GM12878 (cell line): ENCODE measurements at regions not wholly inside any gene's neighbourhood (a gene's known extent, or its start where the extent isn't known, plus 50 kb on each side); places are given as distances from the start of the nearest gene placed in this dataset.

Experiments
- ATAC-seq: fragments of 200-7000 bp; cut with Tn5 transposase; 3 replicates; pipeline ENCODE4 v1.9.1; 2020; ENCODE audit warnings: mild to moderate bottlenecking, moderate library complexity
- BruUV-seq: library from RNA; stranded (reverse); fragments of 400-500 nt; replicated peaks from 2 replicates; lab custom pipeline; 2021; lab: Mats Ljungman, UMichigan
- CTCF ChIA-PET: fragments of 300-600 bp; sonication (Branson Sonifier 250); formaldehyde crosslinking; extraction: SDS; loops from one replicate; lab custom pipeline; 2021; ENCODE audit warnings: inconsistent platforms; lab: Yijun Ruan, JAX
- POLR2A ChIA-PET: fragments of 350-600 bp; formaldehyde crosslinking; extraction: SDS; loops from one replicate; lab custom pipeline; 2021; ENCODE audit warnings: inconsistent platforms; lab: Charles Lee
- RAD21 ChIA-PET: fragments of 300-600 bp; sonication (Branson Sonifier 250); formaldehyde crosslinking; loops from one replicate; lab custom pipeline; 2023; ENCODE audit warnings: antibody characterized with exemption; ENCODE audit not compliant: unreplicated experiment; lab: Charles Lee
- SMC1A ChIA-PET: fragments of 300-600 bp; sonication (Branson Sonifier 250); formaldehyde crosslinking; loops from one replicate; lab custom pipeline; 2023; ENCODE audit not compliant: unreplicated experiment, uncharacterized antibody; lab: Charles Lee
- DNase-seq: peaks from one replicate; pipeline ENCODE4 v3.0.0-alpha.2; 2011; ENCODE audit warnings: low read depth, low spot score
- FAIRE-seq: peaks from 3 replicates; lab custom pipeline; 2011; peaks lifted over from hg19 to GRCh38; lab: Jason Lieb, UNC
- H2AFZ ChIP-seq: 2 replicates; pipeline ENCODE4 v1.6.0; 2011; ENCODE audit warnings: low read depth, low read length, control low read depth; ENCODE audit not compliant: control insufficient read depth
- H3K27ac ChIP-seq: 2 replicates; pipeline ENCODE4 v1.5.1; 2011; ENCODE audit warnings: control low read depth; ENCODE audit not compliant: control insufficient read depth, insufficient read depth
- H3K27me3 ChIP-seq, 2 experiments: replicated peaks in 1 of 2; 2 replicates each; pipeline versions ENCODE4 v1.6.0 to v1.6.1; 2011; ENCODE audit warnings: low read length in 1 of 2; ENCODE audit not compliant: control insufficient read depth in 2 of 2, insufficient read depth in 2 of 2
- H3K36me3 ChIP-seq, 2 experiments: 2 replicates each; pipeline ENCODE4 v1.5.1; 2011; ENCODE audit warnings: low read length in 1 of 2; ENCODE audit not compliant: control insufficient read depth in 2 of 2, insufficient read depth in 2 of 2
- H3K4me1 ChIP-seq: 2 replicates; pipeline ENCODE4 v1.6.1; 2011; ENCODE audit warnings: mild to moderate bottlenecking, low read length, moderate library complexity, mixed read lengths; ENCODE audit not compliant: control insufficient read depth, insufficient read depth
- H3K4me2 ChIP-seq: 2 replicates; pipeline ENCODE4 v1.6.0; 2011; ENCODE audit warnings: control low read depth; ENCODE audit not compliant: control insufficient read depth, insufficient read depth
- H3K4me3 ChIP-seq: fragments of 200-600 bp; sonication (generic); 2 replicates; pipeline ENCODE4 v1.5.1; 2016
- H3K79me2 ChIP-seq: 2 replicates; pipeline ENCODE4 v1.6.0; 2011; ENCODE audit warnings: low read length; ENCODE audit not compliant: control insufficient read depth, insufficient read depth
- H3K9ac ChIP-seq: 2 replicates; pipeline ENCODE4 v1.8.0; 2011; ENCODE audit warnings: low read length, control low read depth, mixed read lengths; ENCODE audit not compliant: control insufficient read depth, insufficient read depth
- H3K9me3 ChIP-seq: replicated peaks from 3 replicates; pipeline ENCODE4 v1.5.1; 2011; ENCODE audit warnings: mild to moderate bottlenecking, low read length; ENCODE audit not compliant: control insufficient read depth, insufficient read depth
- H4K20me1 ChIP-seq: 2 replicates; pipeline ENCODE4 v1.6.0; 2011; ENCODE audit not compliant: control insufficient read depth, insufficient read depth
- HDAC2 ChIP-seq: fragments of 200-600 bp; sonication (generic); IDR thresholded peaks from 2 replicates; pipeline ENCODE4 v1.6.1; 2017
- KLF5 ChIP-seq: fragments of 450-650 bp; IDR thresholded peaks from 2 replicates; pipeline ENCODE4 v1.6.1; 2014; ENCODE audit warnings: mild to moderate bottlenecking; ENCODE audit not compliant: partially characterized antibody
- MTA2 ChIP-seq: fragments of 450-650 bp; IDR thresholded peaks from 2 replicates; pipeline ENCODE4 v1.6.1; 2016; ENCODE audit warnings: low read depth, mild to moderate bottlenecking, moderate library complexity
- SP1 ChIP-seq: IDR thresholded peaks from one replicate; pipeline ENCODE4 v1.6.1; 2011; ENCODE audit warnings: low read depth, low read length
- SPI1 ChIP-seq: IDR thresholded peaks from 2 replicates; pipeline ENCODE4 v1.6.1; 2011; ENCODE audit warnings: low read depth, mild to moderate bottlenecking, low read length, moderate library complexity, borderline replicate concordance; ENCODE audit not compliant: insufficient read depth
- ZBED1 ChIP-seq: IDR thresholded peaks from 2 replicates; pipeline ENCODE4 v1.6.1; 2016; ENCODE audit warnings: borderline replicate concordance
- ZNF622 ChIP-seq: fragments of 450-650 bp; IDR thresholded peaks from 2 replicates; pipeline ENCODE4 v1.6.1; 2017; ENCODE audit warnings: mild to moderate bottlenecking, inconsistent platforms
- WGBS: methylation state at CpG from one replicate; pipeline ENCODE4 v1.1.6; 2016; ENCODE audit warnings: low lambda C conversion rate; ENCODE audit not compliant: insufficient replicate concordance, insufficient coverage; ENCODE audit errors: missing lambda C conversion rate; 5-methylcytosine and 5-hydroxymethylcytosine counted together
- in situ Hi-C: fragments of 300-500 bp; cut with MboI; formaldehyde crosslinking; loops from 9 replicates; pipeline ENCODE4 v1.14.3; 2018; ENCODE audit warnings: mixed read lengths
- intact Hi-C: fragments of 100-400 bp; cut with micrococcal nuclease; formaldehyde crosslinking; loops from one replicate; pipeline ENCODE4 v1.14.2; 2022; ENCODE audit not compliant: unreplicated experiment
- TF ChIP-seq, protein P1 (sequence below): fragments of 450-650 bp; IDR thresholded peaks from 2 replicates; pipeline ENCODE4 v1.6.1; 2018; ENCODE audit warnings: borderline replicate concordance, mild to moderate bottlenecking; ENCODE audit not compliant: partially characterized antibody
- TF ChIP-seq, protein P2 (sequence below): fragments of 150-350 bp; IDR thresholded peaks from 2 replicates; pipeline ENCODE4 v1.6.1; 2016; ENCODE audit warnings: low read depth, low read length
- TF ChIP-seq, protein P3 (sequence below): fragments of 450-650 bp; formaldehyde crosslinking; IDR thresholded peaks from 2 replicates; pipeline ENCODE4 v1.4.0; 2022; ENCODE audit warnings: mild to moderate bottlenecking, moderate library complexity

DNA sequence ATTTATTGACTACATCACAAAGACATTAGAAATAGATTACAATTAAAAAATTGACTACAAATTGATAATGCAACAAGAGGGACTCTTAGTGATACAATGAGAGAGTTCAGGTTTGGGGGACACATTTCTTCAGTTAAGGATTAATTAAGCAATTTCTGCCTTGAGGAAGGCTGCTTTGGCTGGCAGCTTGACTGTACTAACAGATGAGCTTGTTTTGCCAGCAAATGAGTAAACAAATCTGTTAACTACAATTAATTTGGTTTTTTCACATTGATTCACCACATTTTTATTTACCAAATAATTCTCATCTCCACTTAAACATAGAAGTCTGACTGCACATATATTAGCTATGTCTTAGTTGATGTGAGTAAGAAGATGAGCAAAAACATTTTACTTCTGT lies 183.6 kb upstream of the ZNF385D start:
- no peak for FAIRE-seq
- Histone ChIP-seq H3K27ac (no peak overlapping the region), H2AFZ (no peak overlapping the region)
- CTCF ChIA-PET, result no interaction called here
- no peak for TF ChIP-seq ZBED1
- TF ChIP-seq, all 136 proteins: peak for 0
- DNase-seq (no peak), ATAC-seq (no peak)
- H4K20me1 ChIP-seq, result no peaks in the 10 kb centered on the region
- H3K4me1 ChIP-seq, result no peaks in the 10 kb centered on the region
- H3K9ac ChIP-seq, result no peak overlapping the region
- H3K79me2 ChIP-seq, result no peaks in the 10 kb centered on the region
- H3K9me3 ChIP-seq, result no peaks in the 10 kb centered on the region
- BruUV-seq, result no TSS peak
- no peaks in the 10 kb centered on the region for H3K27me3 ChIP-seq
- ChIA-PET POLR2A (no interaction called here), RAD21 (interaction anchor here (0.7 kb wide), 1 partner anchor 247 kb away, joined by 3 read pairs; no protein-coding TSS in a partner anchor), SMC1A (no interaction called here)
- intact Hi-C loops (no loop called here), in situ Hi-C loops (no loop called here)
- H3K36me3 ChIP-seq, result no peaks in the 10 kb centered on the region
- H3K4me2 ChIP-seq, result no peak overlapping the region
- H3K4me3 ChIP-seq, result no peak overlapping the region

DNA sequence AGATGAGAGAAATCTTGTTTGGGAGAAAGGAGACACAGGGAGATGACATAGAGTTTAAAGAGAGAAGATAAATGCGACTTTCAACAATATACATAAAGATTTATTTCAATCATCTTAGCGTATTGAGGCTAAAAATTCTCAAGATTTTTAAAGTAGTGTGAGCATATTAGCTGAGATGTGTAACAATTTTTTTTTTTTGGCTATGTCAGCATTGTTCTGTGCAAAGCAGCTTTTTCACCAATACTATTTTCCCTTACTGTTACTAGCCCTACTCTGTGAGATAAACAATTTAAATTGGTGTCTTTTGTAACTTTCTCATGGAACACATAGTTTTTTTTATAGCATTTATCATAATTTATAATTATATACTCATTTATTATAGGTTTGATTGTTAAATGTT lies 185.2 kb upstream of the ZNF385D start:
- no peak overlapping the region for H3K4me2 ChIP-seq
- no peak overlapping the region for H3K9ac ChIP-seq
- no peaks in the 10 kb centered on the region for H3K9me3 ChIP-seq
- BruUV-seq, result no TSS peak
- ATAC-seq (no peak), FAIRE-seq (no peak), DNase-seq (no peak)
- no peaks in the 10 kb centered on the region for H3K4me1 ChIP-seq
- ChIA-PET CTCF (no interaction called here), SMC1A (no interaction called here), RAD21 (no interaction called here), POLR2A (no interaction called here)
- H3K4me3 ChIP-seq, result no peak overlapping the region
- no peaks in the 10 kb centered on the region for H3K79me2 ChIP-seq
- in situ Hi-C loops, result no loop called here
- H3K36me3 ChIP-seq, result no peaks in the 10 kb centered on the region
- H2AFZ ChIP-seq, result no peak overlapping the region
- no peak overlapping the region for H3K27ac ChIP-seq
- 0% methylated on average over 2 of the region's 2 CpGs for WGBS
- intact Hi-C loops, result no loop called here
- H4K20me1 ChIP-seq, result no peaks in the 10 kb centered on the region
- no peaks in the 10 kb centered on the region for H3K27me3 ChIP-seq
- TF ChIP-seq MTA2 (no peak), HDAC2 (no peak), SPI1 (no peak), KLF5 (no peak), ZNF622 (no peak), SP1 (no peak)
- TF ChIP-seq, protein P1, sequence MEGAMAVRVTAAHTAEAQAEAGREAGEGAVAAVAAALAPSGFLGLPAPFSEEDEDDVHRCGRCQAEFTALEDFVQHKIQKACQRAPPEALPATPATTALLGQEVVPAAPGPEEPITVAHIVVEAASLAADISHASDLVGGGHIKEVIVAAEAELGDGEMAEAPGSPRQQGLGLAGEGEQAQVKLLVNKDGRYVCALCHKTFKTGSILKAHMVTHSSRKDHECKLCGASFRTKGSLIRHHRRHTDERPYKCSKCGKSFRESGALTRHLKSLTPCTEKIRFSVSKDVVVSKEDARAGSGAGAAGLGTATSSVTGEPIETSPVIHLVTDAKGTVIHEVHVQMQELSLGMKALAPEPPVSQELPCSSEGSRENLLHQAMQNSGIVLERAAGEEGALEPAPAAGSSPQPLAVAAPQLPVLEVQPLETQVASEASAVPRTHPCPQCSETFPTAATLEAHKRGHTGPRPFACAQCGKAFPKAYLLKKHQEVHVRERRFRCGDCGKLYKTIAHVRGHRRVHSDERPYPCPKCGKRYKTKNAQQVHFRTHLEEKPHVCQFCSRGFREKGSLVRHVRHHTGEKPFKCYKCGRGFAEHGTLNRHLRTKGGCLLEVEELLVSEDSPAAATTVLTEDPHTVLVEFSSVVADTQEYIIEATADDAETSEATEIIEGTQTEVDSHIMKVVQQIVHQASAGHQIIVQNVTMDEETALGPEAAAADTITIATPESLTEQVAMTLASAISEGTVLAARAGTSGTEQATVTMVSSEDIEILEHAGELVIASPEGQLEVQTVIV, result no peak
- TF ChIP-seq, protein P2, sequence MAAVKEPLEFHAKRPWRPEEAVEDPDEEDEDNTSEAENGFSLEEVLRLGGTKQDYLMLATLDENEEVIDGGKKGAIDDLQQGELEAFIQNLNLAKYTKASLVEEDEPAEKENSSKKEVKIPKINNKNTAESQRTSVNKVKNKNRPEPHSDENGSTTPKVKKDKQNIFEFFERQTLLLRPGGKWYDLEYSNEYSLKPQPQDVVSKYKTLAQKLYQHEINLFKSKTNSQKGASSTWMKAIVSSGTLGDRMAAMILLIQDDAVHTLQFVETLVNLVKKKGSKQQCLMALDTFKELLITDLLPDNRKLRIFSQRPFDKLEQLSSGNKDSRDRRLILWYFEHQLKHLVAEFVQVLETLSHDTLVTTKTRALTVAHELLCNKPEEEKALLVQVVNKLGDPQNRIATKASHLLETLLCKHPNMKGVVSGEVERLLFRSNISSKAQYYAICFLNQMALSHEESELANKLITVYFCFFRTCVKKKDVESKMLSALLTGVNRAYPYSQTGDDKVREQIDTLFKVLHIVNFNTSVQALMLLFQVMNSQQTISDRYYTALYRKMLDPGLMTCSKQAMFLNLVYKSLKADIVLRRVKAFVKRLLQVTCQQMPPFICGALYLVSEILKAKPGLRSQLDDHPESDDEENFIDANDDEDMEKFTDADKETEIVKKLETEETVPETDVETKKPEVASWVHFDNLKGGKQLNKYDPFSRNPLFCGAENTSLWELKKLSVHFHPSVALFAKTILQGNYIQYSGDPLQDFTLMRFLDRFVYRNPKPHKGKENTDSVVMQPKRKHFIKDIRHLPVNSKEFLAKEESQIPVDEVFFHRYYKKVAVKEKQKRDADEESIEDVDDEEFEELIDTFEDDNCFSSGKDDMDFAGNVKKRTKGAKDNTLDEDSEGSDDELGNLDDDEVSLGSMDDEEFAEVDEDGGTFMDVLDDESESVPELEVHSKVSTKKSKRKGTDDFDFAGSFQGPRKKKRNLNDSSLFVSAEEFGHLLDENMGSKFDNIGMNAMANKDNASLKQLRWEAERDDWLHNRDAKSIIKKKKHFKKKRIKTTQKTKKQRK, result no peak
- TF ChIP-seq, protein P3, sequence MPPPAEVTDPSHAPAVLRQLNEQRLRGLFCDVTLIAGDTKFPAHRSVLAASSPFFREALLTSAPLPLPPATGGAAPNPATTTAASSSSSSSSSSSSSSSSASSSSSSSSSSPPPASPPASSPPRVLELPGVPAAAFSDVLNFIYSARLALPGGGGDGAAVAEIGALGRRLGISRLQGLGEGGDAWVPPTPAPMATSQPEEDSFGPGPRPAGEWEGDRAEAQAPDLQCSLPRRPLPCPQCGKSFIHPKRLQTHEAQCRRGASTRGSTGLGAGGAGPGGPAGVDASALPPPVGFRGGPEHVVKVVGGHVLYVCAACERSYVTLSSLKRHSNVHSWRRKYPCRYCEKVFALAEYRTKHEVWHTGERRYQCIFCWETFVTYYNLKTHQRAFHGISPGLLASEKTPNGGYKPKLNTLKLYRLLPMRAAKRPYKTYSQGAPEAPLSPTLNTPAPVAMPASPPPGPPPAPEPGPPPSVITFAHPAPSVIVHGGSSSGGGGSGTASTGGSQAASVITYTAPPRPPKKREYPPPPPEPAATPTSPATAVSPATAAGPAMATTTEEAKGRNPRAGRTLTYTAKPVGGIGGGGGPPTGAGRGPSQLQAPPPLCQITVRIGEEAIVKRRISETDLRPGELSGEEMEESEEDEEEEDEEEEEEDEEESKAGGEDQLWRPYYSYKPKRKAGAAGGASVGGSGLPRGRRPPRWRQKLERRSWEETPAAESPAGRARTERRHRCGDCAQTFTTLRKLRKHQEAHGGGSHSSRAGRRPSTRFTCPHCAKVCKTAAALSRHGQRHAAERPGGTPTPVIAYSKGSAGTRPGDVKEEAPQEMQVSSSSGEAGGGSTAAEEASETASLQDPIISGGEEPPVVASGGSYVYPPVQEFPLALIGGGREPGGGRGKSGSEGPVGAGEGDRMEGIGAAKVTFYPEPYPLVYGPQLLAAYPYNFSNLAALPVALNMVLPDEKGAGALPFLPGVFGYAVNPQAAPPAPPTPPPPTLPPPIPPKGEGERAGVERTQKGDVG (CRISPR knock-in tag), result no peak
